ENCODE measurements at regions not wholly inside any gene's neighbourhood (a gene's known extent, or its start where the extent isn't known, plus 50 kb on each side); places are given as distances from the start of the nearest gene placed in this dataset.
A peak's percentile ranks its signal among the peaks of the same experiment; 100 is the strongest.
"Not testable (repeated sequence)": the region's sequence is repeated elsewhere in the genome, so short reads cannot be mapped to it uniquely, and the experiment has no call there.

- no peak for DNase-seq (ENCODE audit: low read depth, low spot score)
- in situ Hi-C loops (cut with HindIII; ENCODE audit: low pct_unique_long_range_greater_than_20kb, low sequenced_read_pairs), result no loop called here
Measured at GRCh38 chr6:19193624-19194023, 643.5 kb upstream of the ID4 start.

DNA sequence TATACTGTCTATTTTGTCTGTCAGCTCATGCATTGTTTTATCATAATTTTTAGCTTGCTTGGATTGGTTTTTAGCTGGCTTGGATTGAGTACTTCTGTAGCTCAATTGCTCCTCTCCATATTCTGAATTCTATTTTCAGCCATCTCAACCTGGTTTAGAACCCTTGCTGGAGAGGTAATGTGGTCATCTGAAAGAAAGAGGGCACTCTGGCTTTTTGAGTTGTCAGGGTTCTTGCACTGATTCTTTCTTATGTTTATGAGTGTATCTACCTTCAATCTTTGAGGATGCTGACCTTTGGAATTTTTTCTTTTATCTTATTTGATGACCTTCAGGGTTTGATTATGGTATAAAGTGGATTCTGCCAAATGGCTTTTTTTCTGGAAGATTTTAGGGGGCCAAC is 632.7 kb upstream of the ID4 start:
- peak; percentile 32 for DNase-seq (ENCODE audit: low read depth, low spot score)
- in situ Hi-C loops (cut with HindIII; ENCODE audit: low pct_unique_long_range_greater_than_20kb, low sequenced_read_pairs), result no loop called here

GRCh38 chr6:19205076-19205475 is 632.1 kb upstream of the ID4 start:
- in situ Hi-C loops (cut with HindIII; ENCODE audit: low pct_unique_long_range_greater_than_20kb, low sequenced_read_pairs), result no loop called here
- no peak for DNase-seq (ENCODE audit: low read depth, low spot score)

DNA sequence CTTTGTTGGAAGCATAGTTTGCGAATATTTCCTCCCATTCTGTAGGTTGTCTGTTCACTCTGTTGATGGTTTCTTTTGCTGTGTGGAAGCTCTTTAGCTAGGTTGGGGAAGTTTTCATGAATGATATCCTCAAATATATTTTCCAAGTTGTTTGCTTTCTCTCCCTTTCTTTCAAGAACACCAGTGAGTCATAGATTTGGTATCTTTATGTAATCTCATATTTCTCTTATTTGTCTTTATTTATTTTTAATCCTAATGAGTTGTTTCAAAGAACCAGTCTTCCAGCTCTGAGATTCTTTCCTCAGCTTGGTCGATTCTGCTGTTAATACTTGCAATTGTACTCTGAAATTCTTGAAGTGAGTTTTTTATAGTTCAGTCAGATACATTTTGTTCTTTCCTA is 628.0 kb upstream of the ID4 start:
- in situ Hi-C loops (cut with HindIII; ENCODE audit: low pct_unique_long_range_greater_than_20kb, low sequenced_read_pairs), result no loop called here
- no peak for DNase-seq (ENCODE audit: low read depth, low spot score)

DNA sequence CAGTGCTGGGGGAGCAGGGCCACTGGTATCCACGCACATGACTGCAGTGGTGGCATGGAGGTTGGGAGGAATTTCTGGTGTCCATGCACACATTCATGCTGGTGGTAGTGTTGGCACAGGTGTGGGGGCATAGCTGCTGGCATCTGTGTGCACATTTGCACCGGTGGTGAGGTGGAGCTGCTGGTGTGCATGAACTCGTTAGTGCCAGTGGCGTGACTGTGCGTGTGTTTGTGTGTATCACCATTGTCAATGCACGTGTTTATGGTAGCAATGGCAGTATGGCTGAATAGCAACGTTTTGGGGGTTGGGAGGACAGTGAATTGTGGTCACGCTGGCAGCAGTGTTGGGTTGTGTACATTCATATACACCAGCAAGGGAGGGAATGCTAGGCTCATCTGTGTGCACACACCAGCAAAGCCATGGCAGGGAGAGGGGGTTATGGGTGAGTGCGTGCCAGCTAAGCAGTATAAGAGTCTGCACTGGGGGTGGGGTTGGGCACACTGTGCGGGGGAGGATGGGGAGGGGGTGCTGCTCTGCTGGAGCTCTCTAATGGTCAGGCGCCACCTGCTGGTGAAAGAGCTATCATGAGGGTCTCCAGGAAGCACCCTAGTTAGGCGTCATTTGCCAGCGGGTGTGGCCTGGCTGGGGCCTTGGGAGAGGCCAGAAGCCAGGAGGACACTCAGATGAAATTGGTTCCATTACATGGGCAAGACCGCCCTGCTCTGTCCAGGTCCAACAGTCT is 626.1 kb upstream of the ID4 start:
- in situ Hi-C loops (cut with HindIII; ENCODE audit: low pct_unique_long_range_greater_than_20kb, low sequenced_read_pairs), result no loop called here
- peak; percentile 82 for DNase-seq (ENCODE audit: low read depth, low spot score)

DNA sequence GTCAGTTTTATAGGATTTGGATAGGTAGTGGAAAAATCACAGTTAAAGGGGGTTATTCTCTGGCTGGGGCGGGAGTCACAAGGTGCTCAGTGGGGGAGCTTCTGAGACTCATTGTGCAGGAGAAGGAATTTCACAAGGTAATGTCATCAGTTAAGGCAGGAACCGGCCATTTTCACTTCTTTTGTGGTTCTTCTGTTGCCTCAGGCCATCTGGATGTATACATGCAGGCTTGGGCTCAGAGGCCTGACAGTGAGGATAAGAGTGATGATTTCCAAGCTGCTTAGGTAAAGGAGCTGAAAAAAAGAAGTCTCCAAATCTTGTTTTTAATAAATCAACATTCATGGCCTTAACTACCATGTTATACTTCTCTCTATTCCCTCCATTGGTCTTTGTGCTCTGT is 622.9 kb upstream of the ID4 start:
- in situ Hi-C loops (cut with HindIII; ENCODE audit: low pct_unique_long_range_greater_than_20kb, low sequenced_read_pairs), result no loop called here

DNA sequence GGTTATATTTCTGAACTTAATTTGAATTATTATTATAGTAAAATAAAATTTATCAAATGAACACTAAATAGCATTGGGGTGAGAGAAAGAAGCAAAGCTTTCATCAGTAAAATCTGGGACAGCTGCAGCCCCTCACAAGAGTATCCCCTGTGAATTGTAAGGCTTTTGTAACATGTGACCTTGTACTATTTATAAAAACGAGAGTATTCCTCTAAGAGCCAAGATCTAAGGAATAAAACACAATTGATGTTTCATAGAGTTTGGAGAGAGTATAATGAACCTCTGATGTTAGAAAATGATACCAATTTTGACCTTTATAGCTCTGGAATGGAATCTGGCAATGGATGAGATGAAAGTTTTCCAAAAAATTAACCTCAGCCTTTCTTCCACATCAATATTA is 617.2 kb upstream of the ID4 start:
- peak; percentile 38 for DNase-seq (ENCODE audit: low read depth, low spot score)
- in situ Hi-C loops (cut with HindIII; ENCODE audit: low pct_unique_long_range_greater_than_20kb, low sequenced_read_pairs), result no loop called here

More for the DNA sequence above, 622.9 kb upstream of the ID4 start:
- DNase-seq (ENCODE audit: low read depth, low spot score), result no peak

GRCh38 chr6:19231878-19232561 is 605.1 kb upstream of the ID4 start:
- in situ Hi-C loops (cut with HindIII; ENCODE audit: low pct_unique_long_range_greater_than_20kb, low sequenced_read_pairs), result no loop called here
- DNase-seq (ENCODE audit: low read depth, low spot score), result no peak

DNA sequence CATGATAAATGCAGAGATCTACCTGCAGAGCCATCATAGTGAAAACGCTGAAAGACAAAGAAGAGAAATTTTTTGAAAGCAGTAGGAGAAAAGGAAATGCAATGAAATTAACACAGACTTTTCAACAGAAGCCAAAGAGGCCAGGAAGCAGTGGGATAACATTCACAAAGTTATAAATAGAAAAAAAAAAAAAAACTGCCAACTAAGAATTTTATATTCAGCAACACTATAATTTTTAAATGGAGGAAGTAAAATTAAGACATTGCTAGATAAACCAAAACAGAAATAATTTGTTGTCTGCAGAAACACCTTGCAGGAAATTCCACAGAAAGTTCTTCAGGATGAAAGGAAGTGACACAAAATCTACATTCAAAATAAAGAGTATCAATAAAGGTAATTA is 591.5 kb upstream of the ID4 start:
- in situ Hi-C loops (cut with HindIII; ENCODE audit: low pct_unique_long_range_greater_than_20kb, low sequenced_read_pairs), result no loop called here
- DNase-seq (ENCODE audit: low read depth, low spot score), result no peak

DNA sequence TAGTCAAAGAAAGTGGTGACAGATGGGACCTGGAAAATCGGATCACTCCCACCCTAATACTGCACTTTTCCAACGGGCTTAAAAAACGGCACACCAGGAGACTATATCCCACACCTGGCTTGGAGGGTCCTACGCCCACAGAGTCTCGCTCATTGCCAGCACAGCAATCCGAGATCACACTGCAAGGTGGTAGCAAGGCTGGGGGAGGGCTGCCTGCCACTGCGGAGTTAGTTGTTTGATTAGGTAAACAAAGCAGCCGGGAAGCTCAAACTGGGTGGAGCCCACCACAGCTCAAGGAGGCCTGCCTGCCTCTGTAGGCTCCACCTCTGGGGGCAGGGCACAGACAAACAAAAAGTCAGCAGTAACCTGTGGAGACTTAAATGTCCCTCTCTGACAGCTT is 590.0 kb upstream of the ID4 start:
- DNase-seq (ENCODE audit: low read depth, low spot score); in situ Hi-C loops (cut with HindIII; ENCODE audit: low pct_unique_long_range_greater_than_20kb, low sequenced_read_pairs): not testable (repeated sequence)

DNA sequence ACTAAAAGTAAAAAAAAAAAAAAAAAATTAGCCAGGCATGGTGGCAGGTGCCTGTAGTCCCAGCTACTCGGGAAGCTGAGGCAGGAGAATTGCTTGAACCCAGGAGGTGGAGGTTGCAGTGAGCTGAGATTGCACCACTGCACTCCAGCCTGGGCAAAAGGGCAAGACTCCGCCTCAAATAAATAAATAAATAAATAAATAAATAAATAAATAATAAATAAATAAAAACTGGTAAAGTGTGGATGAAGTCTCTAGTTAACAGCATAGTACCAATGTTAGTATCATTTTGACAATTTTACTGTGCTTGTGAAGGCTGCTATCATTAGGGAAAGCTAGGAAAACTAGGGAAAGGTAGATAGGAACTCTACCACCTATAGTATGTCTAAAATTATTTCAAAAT is 581.0 kb upstream of the ID4 start:
- DNase-seq (ENCODE audit: low read depth, low spot score); in situ Hi-C loops (cut with HindIII; ENCODE audit: low pct_unique_long_range_greater_than_20kb, low sequenced_read_pairs): not testable (repeated sequence)

DNA sequence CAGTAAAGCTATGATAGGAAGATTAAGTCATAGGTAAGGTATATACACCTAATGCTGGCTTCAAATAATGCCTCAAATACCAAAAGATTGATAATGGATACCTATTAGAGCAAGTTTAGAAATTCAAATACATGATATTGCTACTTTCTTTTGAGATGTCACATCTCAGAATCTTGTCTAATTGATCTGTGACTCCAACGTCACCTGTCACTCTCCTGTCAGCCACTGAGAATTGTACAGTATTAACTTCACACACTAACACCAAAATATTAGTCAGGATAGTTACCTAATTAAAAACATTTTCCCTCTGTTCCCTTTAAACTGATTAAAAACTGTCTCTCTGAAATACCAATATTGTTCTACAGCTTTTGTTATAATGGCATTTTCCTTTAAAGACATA is 575.5 kb upstream of the ID4 start:
- in situ Hi-C loops (cut with HindIII; ENCODE audit: low pct_unique_long_range_greater_than_20kb, low sequenced_read_pairs), result no loop called here
- no peak for DNase-seq (ENCODE audit: low read depth, low spot score)

DNA sequence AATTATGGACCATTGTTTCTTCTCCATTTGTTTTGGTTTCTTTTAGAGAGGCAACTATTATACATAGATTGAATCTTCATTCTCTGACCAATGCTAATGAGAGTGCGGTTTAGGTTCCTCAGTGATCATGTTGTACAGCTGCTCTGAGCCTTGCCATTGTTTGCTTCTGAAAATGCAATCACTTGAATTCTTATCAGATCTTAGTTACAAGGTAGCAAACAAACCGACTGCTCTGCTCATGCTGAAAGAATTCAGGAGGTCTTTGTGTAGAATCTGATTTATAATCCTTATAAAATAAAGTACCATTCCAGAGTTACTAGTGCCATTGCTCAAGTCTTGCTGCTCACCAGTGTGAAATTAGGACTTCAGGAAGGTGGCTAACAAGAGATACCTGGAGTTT is 569.1 kb upstream of the ID4 start:
- in situ Hi-C loops (cut with HindIII; ENCODE audit: low pct_unique_long_range_greater_than_20kb, low sequenced_read_pairs), result no loop called here
- no peak for DNase-seq (ENCODE audit: low read depth, low spot score)

- no peak for DNase-seq (ENCODE audit: low read depth, low spot score)
- in situ Hi-C loops (cut with HindIII; ENCODE audit: low pct_unique_long_range_greater_than_20kb, low sequenced_read_pairs), result no loop called here
Measured at GRCh38 chr6:19268718-19269117, 568.5 kb upstream of the ID4 start.

DNA sequence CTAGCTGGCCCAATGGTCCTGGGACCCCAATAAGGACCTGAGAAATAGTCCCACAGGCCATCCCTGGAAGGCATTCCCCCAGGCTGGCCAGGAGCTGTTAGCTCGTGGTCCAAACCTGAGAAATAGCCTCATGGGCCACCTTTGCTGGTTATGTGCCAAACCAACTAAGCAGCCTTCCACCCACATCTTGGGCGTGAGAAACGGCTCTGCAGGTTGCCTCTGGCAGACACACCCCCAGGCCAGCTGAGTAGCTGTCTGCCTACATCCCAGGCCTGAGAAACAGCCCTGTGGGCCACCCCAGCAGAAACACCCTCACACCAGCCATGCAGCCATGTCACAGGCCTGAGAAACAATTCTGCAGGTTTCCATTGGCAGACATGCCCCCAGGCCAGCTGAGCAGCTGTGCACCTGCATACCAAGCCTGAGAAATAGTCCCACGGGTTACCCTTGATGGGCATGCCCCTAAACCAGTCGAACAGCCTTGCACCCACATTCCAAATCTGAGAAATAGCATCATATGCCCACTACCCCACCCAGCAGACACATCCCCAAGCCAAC is 567.8 kb upstream of the ID4 start:
- DNase-seq (ENCODE audit: low read depth, low spot score), result no peak
- in situ Hi-C loops (cut with HindIII; ENCODE audit: low pct_unique_long_range_greater_than_20kb, low sequenced_read_pairs), result no loop called here

GRCh38 chr6:19270616-19271015 is 566.6 kb upstream of the ID4 start:
- DNase-seq (ENCODE audit: low read depth, low spot score), result no peak
- in situ Hi-C loops (cut with HindIII; ENCODE audit: low pct_unique_long_range_greater_than_20kb, low sequenced_read_pairs), result no loop called here

DNA sequence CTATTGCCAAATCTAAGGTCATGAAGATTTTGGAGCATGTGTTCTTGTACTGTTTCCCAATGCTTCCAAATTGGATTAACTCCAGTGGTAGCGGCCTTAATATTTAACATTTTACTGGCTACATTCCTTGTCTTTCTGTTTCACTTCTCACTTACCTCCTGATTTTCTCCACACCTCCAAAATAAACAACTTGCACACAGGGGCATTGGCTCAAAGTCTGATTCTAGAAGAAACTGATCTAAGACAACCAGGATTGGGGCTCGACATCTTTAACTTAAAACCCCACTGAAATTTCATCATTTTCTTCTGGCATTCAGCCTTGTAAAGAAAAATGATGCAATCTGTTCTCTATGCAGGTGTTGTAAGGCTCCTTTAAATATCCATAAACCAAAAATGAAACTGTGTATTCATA is 557.9 kb upstream of the ID4 start:
- in situ Hi-C loops (cut with HindIII; ENCODE audit: low pct_unique_long_range_greater_than_20kb, low sequenced_read_pairs), result no loop called here
- no peak for DNase-seq (ENCODE audit: low read depth, low spot score)

GRCh38 chr6:19287928-19288327 is 549.2 kb upstream of the ID4 start:
- in situ Hi-C loops (cut with HindIII; ENCODE audit: low pct_unique_long_range_greater_than_20kb, low sequenced_read_pairs), result no loop called here
- no peak for DNase-seq (ENCODE audit: low read depth, low spot score)

DNA sequence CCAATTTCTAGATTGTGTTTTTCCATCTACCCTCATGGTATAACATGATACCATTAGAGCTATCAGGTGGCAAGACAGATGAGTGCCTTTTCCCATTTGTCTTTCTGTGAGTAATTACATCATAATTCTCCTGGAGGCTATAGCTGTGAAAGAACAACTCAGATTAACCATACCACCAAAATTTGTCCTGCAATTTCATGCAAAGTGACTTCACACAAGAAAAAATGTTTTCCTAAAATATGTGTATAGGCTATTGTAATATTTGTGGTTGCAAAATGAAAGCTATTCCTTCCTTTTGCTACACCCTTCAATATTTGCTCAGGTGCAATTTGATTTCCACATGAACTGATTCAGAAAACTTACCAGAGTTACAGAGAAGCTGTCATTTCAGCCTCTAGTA is 547.7 kb upstream of the ID4 start:
- DNase-seq (ENCODE audit: low read depth, low spot score), result no peak
- in situ Hi-C loops (cut with HindIII; ENCODE audit: low pct_unique_long_range_greater_than_20kb, low sequenced_read_pairs), result no loop called here

All from SK-MEL-5 (cell line).